ENCODE measurements at regions not wholly inside any gene's neighbourhood (a gene's known extent, or its start where the extent isn't known, plus 50 kb on each side); places are given as distances from the start of the nearest gene placed in this dataset.
A peak's percentile ranks its signal among the peaks of the same experiment; 100 is the strongest.
"Not testable (repeated sequence)": the region's sequence is repeated elsewhere in the genome, so short reads cannot be mapped to it uniquely, and the experiment has no call there.

DNA sequence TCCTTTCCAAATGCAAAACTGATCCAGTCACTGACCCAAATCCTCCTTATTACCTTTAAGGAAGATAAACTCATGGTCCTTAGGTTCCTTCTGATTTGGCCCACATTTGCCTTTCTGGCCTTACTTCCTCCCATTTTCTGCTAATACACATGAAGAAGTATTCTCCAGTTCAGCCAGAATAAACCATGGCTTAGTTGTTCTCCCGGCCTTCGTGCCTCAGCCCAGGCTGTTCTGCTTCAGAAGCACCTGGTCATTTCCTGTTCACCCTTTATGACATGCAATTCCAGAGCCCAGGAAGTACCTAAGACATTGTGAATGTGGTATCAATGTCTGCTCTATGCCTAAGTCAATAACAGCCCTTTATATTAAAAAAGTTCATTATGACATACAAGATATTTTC lies 4790.1 kb upstream of the OR11H1 start:
- H3K9me3 ChIP-seq; intact Hi-C loops (cut with DNase I); H3K4me1 ChIP-seq (ENCODE audit: insufficient read depth); H3K27me3 ChIP-seq; DNase-seq; H3K27ac ChIP-seq; H3K4me3 ChIP-seq; H3K36me3 ChIP-seq: not testable (repeated sequence)
- WGBS, 3 donors, result 64 to 75% (median 67%) methylated on average over 2 of the region's 2 CpGs

DNA sequence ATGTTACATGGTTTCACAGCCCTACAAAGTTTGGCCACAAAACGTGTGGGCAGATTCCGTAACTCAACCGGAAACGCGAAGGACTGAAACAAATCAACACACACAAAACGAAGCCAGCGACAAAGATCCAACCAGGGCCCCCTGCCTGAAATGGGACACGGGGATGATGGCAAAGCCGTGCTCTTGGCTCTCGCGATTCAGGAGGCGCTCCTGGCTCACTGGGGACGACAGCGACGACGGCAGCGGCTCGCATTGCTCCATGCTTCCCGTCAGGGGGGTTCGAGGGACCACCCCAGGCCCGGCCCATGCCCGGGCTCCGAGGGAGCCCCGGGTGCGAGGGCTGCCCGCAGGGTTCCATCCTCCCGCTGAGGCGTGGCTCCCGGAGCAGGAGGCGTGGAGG lies 4786.8 kb upstream of the OR11H1 start:
- H3K4me1 ChIP-seq (ENCODE audit: insufficient read depth), result no peaks in the 10 kb centered on the region
- H3K4me3 ChIP-seq, result no peak overlapping the region
- no peaks in the 10 kb centered on the region for H3K27me3 ChIP-seq
- DNase-seq, result no peak
- TF ChIP-seq POLR2A (IDR thresholded peaks at IDR 0.05), result no peak
- TF ChIP-seq EP300 (IDR thresholded peaks at IDR 0.05), result no peak
- TF ChIP-seq, protein P1, sequence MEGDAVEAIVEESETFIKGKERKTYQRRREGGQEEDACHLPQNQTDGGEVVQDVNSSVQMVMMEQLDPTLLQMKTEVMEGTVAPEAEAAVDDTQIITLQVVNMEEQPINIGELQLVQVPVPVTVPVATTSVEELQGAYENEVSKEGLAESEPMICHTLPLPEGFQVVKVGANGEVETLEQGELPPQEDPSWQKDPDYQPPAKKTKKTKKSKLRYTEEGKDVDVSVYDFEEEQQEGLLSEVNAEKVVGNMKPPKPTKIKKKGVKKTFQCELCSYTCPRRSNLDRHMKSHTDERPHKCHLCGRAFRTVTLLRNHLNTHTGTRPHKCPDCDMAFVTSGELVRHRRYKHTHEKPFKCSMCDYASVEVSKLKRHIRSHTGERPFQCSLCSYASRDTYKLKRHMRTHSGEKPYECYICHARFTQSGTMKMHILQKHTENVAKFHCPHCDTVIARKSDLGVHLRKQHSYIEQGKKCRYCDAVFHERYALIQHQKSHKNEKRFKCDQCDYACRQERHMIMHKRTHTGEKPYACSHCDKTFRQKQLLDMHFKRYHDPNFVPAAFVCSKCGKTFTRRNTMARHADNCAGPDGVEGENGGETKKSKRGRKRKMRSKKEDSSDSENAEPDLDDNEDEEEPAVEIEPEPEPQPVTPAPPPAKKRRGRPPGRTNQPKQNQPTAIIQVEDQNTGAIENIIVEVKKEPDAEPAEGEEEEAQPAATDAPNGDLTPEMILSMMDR (IDR thresholded peaks at IDR 0.05), result no peak
- intact Hi-C loops (cut with DNase I), result no loop called here
- no peak overlapping the region for H3K27ac ChIP-seq
- 61 to 70% (median 66%) methylated on average over 27 to 30 of the region's 30 CpGs for WGBS, 3 donors
- no peaks in the 10 kb centered on the region for H3K9me3 ChIP-seq
- H3K36me3 ChIP-seq, result no peaks in the 10 kb centered on the region

DNA sequence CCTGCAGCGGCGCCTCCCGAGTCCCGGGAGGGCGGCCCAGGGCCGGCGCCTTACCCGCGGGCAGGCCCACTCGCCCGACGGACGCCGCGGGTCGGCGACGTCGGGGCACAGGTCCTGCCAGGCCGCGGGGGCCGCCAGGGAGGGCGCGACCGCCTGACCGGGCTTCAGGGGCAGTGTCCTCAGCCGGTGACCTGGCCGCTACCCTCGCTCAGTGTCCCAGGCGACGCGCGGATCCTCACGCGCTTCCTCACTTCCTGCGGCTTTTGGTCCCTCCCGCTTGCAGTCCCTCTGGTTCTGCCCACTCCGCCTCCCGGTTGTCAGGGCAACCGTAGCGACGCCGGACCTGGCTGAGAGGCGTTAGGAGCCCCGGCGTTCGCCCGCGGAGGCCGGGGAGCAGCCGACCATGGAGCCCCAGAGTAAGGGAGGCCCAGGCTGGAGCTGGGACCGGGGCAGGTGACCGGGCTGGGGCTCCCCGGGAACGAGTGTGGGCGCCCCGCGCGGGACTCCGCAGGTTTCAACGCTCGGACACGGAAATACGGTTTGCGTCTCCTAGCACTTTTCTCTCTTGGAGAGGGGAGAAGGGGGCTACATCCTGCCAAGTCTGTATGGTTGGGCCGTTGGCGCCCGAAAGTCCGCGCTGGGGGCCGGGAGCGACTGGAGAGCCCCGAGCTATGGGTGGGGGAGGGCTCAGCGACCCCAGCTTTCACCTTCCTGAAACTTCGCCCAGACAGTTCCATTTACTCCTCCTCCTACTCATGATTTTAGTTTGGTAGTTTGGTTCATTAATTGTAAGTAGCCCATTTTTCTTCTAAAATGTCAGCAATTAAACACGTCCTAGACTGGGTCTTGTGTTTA lies 4786.0 kb upstream of the OR11H1 start:
- H3K27ac ChIP-seq; H3K9me3 ChIP-seq; H3K4me1 ChIP-seq (ENCODE audit: insufficient read depth); H3K4me3 ChIP-seq; intact Hi-C loops (cut with DNase I); H3K36me3 ChIP-seq; H3K27me3 ChIP-seq: not testable (repeated sequence)
- DNase-seq, result peak in 2 of 5 donors; percentile 23 to 24
- 61 to 73% (median 70%) methylated on average over 76 of the region's 76 CpGs for WGBS, 3 donors

DNA sequence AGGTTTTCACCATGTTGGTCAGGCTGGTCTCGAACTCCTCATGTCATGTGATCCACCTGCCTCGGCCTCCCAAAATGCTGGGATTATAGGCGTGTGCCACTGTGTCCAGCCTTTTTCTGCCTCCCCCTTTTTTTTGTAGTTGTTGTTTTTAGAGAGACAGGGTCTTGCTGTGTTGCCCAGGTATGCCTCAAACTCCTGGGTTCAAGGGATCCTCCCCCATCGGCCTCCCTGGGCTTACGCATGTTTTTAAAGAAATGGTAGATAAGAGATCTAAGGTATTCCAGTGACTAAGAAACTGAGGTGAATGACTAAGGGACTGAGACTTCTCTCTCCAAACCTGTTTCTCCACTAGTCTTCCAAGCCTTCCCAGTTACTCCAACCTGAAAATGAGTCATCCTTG lies 4781.6 kb upstream of the OR11H1 start:
- H3K4me3 ChIP-seq; H3K4me1 ChIP-seq (ENCODE audit: insufficient read depth); DNase-seq; intact Hi-C loops (cut with DNase I); H3K27me3 ChIP-seq; H3K9me3 ChIP-seq; H3K27ac ChIP-seq; H3K36me3 ChIP-seq: not testable (repeated sequence)
- 71 to 81% (median 74%) methylated on average over 5 of the region's 5 CpGs for WGBS, 3 donors

DNA sequence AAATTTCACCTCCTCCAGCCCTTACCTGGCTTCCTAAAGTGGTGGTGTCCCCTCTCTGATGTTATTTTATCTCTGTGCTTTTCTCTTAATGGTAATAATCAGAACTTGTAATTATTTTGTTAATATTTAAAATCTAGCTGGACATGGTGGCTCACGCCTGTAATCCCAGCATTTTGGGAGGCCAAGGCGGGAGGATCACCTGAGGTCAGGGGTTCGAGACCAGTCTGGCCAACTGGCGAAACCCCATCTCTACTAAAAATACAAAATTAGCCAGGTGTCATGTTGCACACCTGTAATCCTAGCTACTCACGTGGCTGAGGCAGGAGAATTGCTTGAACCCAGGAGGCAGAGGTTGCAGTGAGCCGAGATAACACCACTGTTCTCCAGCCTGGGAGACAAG lies 4780.8 kb upstream of the OR11H1 start:
- intact Hi-C loops (cut with DNase I), result not testable (repeated sequence)

DNA sequence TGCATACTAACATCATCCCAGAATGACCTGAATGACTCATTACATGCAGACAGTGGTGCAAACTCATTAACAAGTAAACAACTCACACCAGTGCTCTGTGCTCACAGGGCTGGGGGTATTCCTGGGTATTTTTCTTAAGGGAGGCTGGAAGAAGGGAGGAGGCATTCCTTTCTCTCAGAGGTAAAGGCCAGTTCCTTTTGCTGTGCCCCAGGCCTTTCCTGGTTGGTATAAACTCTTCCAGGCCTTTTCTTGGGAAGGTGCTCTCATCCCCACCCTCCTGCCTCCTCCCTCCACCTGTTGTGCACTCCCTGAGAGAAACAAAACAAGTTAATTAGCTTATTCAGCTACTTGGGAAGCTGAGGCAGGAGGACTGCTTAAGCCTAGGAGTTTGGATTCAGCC lies 4779.2 kb upstream of the OR11H1 start:
- intact Hi-C loops (cut with DNase I); H3K36me3 ChIP-seq; DNase-seq: not testable (repeated sequence)

More for the DNA sequence above, 4780.8 kb upstream of the OR11H1 start:
- H3K36me3 ChIP-seq; H3K27me3 ChIP-seq; H3K27ac ChIP-seq; H3K4me1 ChIP-seq (ENCODE audit: insufficient read depth); H3K4me3 ChIP-seq; DNase-seq; H3K9me3 ChIP-seq: not testable (repeated sequence)
- WGBS, 3 donors, result 48 to 57% (median 51%) methylated on average over 6 of the region's 6 CpGs

DNA sequence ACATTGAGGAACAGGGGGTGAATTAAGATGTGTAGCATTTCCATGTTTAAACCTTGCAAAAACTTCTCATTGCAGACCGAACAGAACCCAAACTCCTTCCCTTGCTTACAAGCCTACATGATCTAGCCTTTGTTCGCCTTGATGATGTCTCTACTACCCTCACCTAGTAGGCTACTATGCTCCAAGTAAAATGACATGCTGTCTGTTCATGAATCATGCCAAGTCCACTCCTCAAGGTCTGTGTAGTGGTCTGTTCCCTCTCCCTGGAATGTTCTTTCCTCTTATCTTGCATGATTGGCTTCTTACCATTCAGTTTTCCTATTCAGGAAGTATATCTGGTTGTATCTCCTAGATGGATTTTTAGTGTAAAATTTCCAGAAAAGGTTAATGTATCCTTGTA lies 4778.6 kb upstream of the OR11H1 start:
- H3K36me3 ChIP-seq; DNase-seq; H3K4me1 ChIP-seq (ENCODE audit: insufficient read depth); intact Hi-C loops (cut with DNase I); H3K9me3 ChIP-seq; H3K4me3 ChIP-seq; H3K27ac ChIP-seq; H3K27me3 ChIP-seq: not testable (repeated sequence)
- 24 to 34% (median 34%) methylated on average over 2 of the region's 2 CpGs for WGBS, 3 donors

More for the DNA sequence above, 4779.2 kb upstream of the OR11H1 start:
- H3K4me1 ChIP-seq (ENCODE audit: insufficient read depth); H3K4me3 ChIP-seq; H3K27me3 ChIP-seq; H3K27ac ChIP-seq; H3K9me3 ChIP-seq: not testable (repeated sequence)

DNA sequence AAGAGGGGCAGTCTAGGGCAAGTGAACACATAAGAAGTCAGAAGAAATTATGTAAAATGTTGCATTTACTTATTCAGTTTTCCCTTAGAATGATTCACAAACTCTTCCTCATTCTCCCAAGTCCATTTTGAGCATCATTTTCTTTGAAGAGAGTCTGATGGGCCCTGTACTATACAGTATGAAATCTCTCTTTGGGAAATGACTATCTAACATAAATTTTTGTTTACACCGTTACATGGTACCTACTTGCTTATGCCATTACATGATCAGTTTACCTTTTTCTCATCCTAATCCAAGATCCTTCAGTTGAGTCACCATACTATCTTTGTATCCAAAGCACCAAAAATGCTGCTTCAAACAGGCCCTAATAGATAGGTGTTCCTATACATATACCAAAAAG lies 4774.4 kb upstream of the OR11H1 start:
- H3K27ac ChIP-seq; H3K27me3 ChIP-seq; H3K4me3 ChIP-seq; DNase-seq; H3K9me3 ChIP-seq; H3K36me3 ChIP-seq; intact Hi-C loops (cut with DNase I); H3K4me1 ChIP-seq (ENCODE audit: insufficient read depth): not testable (repeated sequence)
- WGBS, 3 donors, result 35 to 50% (median 39%) methylated on average over 1 of the region's 1 CpG

DNA sequence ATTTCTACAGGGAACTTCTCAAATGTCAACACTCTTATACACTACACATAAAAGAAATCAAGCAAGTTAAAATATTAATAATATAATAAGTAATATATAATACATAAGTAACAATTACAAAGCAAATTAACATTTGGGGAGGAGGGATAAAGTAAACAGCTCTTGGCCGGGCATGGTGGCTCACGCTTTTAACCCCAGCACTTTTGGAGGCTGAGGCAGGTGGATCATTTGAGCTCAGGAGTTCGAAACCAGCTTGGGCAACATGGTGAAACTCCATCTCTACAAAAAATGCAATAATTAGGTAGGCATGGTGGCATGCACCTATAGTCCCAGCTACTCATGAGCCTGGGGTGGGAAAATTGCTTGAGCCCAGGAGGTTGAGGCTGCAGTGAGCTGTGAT lies 4772.6 kb upstream of the OR11H1 start:
- H3K4me3 ChIP-seq; DNase-seq; H3K4me1 ChIP-seq (ENCODE audit: insufficient read depth); H3K36me3 ChIP-seq; H3K27ac ChIP-seq; H3K27me3 ChIP-seq; H3K9me3 ChIP-seq; intact Hi-C loops (cut with DNase I): not testable (repeated sequence)
- 34 to 44% (median 37%) methylated on average over 3 of the region's 3 CpGs for WGBS, 3 donors

DNA sequence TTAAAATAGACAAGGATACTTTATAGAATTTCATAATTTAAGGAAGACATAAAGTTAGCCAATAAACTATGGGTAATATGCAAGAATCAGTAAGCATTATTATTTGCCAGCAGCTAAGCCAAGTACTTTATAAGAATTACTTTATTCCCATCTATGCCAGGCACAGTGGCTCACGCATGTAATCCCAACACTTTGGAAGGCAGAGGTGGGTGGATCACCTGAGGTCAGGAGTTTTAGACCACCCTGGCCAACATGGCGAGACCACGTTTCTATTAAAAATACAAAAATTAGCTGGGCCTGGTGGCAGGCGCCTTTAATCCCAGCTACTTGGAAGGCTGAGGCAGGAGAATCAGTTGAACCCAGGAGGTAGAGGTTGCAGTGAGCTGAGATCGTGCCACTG lies 4767.6 kb upstream of the OR11H1 start:
- intact Hi-C loops (cut with DNase I); DNase-seq; H3K4me3 ChIP-seq; H3K27ac ChIP-seq; H3K36me3 ChIP-seq; H3K4me1 ChIP-seq (ENCODE audit: insufficient read depth); H3K27me3 ChIP-seq; H3K9me3 ChIP-seq: not testable (repeated sequence)
- WGBS, 3 donors, result 39 to 53% (median 48%) methylated on average over 5 of the region's 5 CpGs

DNA sequence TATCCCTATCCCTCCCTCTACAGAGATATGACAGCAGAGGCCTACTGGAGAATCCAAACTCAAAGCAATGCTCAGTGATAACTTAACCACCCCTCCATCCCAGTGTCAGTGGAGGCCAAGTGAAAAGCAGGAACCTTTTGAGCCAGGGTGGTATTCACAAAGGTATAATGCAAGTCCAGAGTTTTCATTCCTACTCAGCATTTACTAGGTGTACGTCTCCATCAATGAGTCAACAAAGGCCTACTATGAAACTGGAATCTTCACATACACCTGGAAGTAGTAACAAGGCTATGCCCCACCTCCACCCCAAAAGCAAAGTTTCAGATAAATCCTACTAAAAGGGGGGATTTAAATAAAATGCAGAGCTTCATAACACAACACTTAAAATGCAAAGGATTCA lies 4761.7 kb upstream of the OR11H1 start:
- H3K36me3 ChIP-seq; intact Hi-C loops (cut with DNase I); H3K4me3 ChIP-seq; H3K27me3 ChIP-seq; H3K27ac ChIP-seq; H3K9me3 ChIP-seq; H3K4me1 ChIP-seq (ENCODE audit: insufficient read depth); DNase-seq: not testable (repeated sequence)
- 46 to 79% (median 75%) methylated on average over 1 of the region's 1 CpG for WGBS, 3 donors

Measured in ovary (tissue), 7 donors.